ENCODE measurements at regions not wholly inside any gene's neighbourhood (a gene's known extent, or its start where the extent isn't known, plus 50 kb on each side); places are given as distances from the start of the nearest gene placed in this dataset.

DNA sequence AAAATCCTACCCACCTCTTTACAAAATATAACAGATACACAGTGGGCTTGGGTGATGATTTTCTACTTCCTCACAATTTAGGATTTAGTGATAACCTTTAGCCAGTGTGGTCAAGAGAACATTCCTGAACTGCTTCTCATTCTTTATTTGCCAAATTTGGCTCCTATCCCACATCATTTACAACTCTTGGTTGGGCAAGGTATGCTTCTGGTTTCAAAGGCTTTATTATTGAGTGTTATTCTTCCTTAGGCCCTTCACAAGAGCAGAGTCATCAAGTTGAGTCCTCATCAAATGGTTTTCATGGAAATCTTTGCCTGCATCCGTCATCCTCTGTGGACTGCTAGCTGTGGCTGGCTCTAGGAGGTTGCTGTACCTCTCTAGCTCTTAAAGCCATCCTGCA lies 472.0 kb upstream of the ETAA1 start:
- TF ChIP-seq CTCF (IDR thresholded peaks at IDR 0.05), result no peak
- TF ChIP-seq POLR2A (IDR thresholded peaks at IDR 0.05), result no peak

Measured in Peyer's patch (tissue), 4 donors.